HepG2 (cell line): ENCODE measurements at regions not wholly inside any gene's neighbourhood (a gene's known extent, or its start where the extent isn't known, plus 50 kb on each side); places are given as distances from the start of the nearest gene placed in this dataset.

Experiments
- CTCF ChIP-seq: sonication (generic); formaldehyde crosslinking; IDR thresholded peaks from 2 replicates; pipeline ENCODE4 v1.5.0; 2020; ENCODE audit warnings: mild to moderate bottlenecking, missing genetic modification reagents, moderate library complexity
- EZH2 ChIP-seq: conservative IDR thresholded peaks from 2 replicates; pipeline ENCODE4 v1.6.1; 2012; ENCODE audit warnings: mild to moderate bottlenecking, low read depth, low read length, moderate library complexity
- FOXK2 ChIP-seq: fragments of 450-650 bp; IDR thresholded peaks from 2 replicates; pipeline ENCODE4 v1.6.1; 2016
- FOXM1 ChIP-seq: sonication (generic); formaldehyde crosslinking; IDR thresholded peaks from 2 replicates; pipeline ENCODE4 v1.5.0; 2020; ENCODE audit warnings: missing genetic modification reagents
- NFKB2 ChIP-seq: sonication (generic); formaldehyde crosslinking; IDR thresholded peaks from 2 replicates; pipeline ENCODE4 v1.4.0; 2020; ENCODE audit warnings: missing genetic modification reagents, borderline replicate concordance
- ZNF296 ChIP-seq: sonication (generic); formaldehyde crosslinking; conservative IDR thresholded peaks from 2 replicates; pipeline ENCODE4 v1.5.0; 2020; ENCODE audit warnings: mild to moderate bottlenecking, missing genetic modification reagents

- no peak for TF ChIP-seq NFKB2
- TF ChIP-seq CTCF (CRISPR knock-in tag) = no peak
- no peak for TF ChIP-seq ZNF296 (CRISPR knock-in tag)
- no peak for TF ChIP-seq FOXM1
- TF ChIP-seq FOXK2 = no peak
- TF ChIP-seq EZH2 = no peak
Observed at GRCh38 chr1:239436286-239436685, 49.9 kb downstream of the CHRM3 start.
